IMR-90 (cell line): ENCODE measurements at regions not wholly inside any gene's neighbourhood (a gene's known extent, or its start where the extent isn't known, plus 50 kb on each side); places are given as distances from the start of the nearest gene placed in this dataset.

Source experiments
- ATAC-seq: fragments of 200-7000 bp; cut with Tn5 transposase; 2 replicates; pipeline ENCODE4 v1.9.1; 2020; ENCODE audit warnings: low read depth, mild to moderate bottlenecking, moderate library complexity
- BruUV-seq: library from RNA; stranded (reverse); fragments of 400-500 nt; replicated peaks from 2 replicates; lab custom pipeline; 2021; lab: Mats Ljungman, UMichigan
- CTCF ChIA-PET: fragments of 300-600 bp; formaldehyde crosslinking; extraction: SDS; loops from one replicate; lab custom pipeline; 2021; ENCODE audit warnings: antibody characterized with exemption; lab: Yijun Ruan, JAX
- POLR2A ChIA-PET: fragments of 300-600 bp; sonication (Branson Sonifier 250); formaldehyde crosslinking; loops from one replicate; lab custom pipeline; 2022; ENCODE audit warnings: antibody characterized with exemption; ENCODE audit not compliant: unreplicated experiment; lab: Charles Lee
- DNase-seq: peaks from one replicate; pipeline ENCODE4 v3.0.0; 2013
- H2AFZ ChIP-seq: replicated peaks from 2 replicates; pipeline ENCODE3; 2013; ENCODE audit warnings: low read length, mild to moderate bottlenecking; ENCODE audit not compliant: poor library complexity
- H2AK5ac ChIP-seq: 2 replicates; pipeline ENCODE4 v1.6.1; 2013; ENCODE audit warnings: low read depth, low read length, inconsistent platforms
- H2AK9ac ChIP-seq: replicated peaks from 2 replicates; pipeline ENCODE3; 2013; ENCODE audit warnings: mild to moderate bottlenecking, low read depth, low read length, moderate library complexity; ENCODE audit not compliant: poor library complexity
- H2BK120ac ChIP-seq: 2 replicates; pipeline ENCODE4 v1.6.1; 2013; ENCODE audit warnings: low read depth, low read length, inconsistent platforms
- H2BK15ac ChIP-seq: 3 replicates; pipeline ENCODE4 v1.6.1; 2013; ENCODE audit warnings: low read depth, low read length, inconsistent platforms
- H2BK20ac ChIP-seq: 2 replicates; pipeline ENCODE4 v1.6.1; 2013; ENCODE audit warnings: low read depth, mild to moderate bottlenecking, inconsistent platforms, low read length, moderate library complexity
- H2BK5ac ChIP-seq: 2 replicates; pipeline ENCODE4 v1.6.1; 2013; ENCODE audit warnings: mild to moderate bottlenecking, low read depth, low read length, inconsistent platforms; ENCODE audit not compliant: poor library complexity, severe bottlenecking
- H3K14ac ChIP-seq: replicated peaks from 2 replicates; pipeline ENCODE4 v1.6.1; 2013; ENCODE audit warnings: low read depth, low read length, inconsistent platforms
- H3K18ac ChIP-seq: 2 replicates; pipeline ENCODE4 v1.6.1; 2013; ENCODE audit warnings: low read depth, low read length, control low read depth
- H3K23ac ChIP-seq: 2 replicates; pipeline ENCODE4 v1.6.1; 2013; ENCODE audit warnings: low read depth, low read length, inconsistent platforms
- H3K27ac ChIP-seq: 2 replicates; pipeline ENCODE4 v1.5.1; 2013; ENCODE audit warnings: mild to moderate bottlenecking, control low read depth, low read length; ENCODE audit not compliant: insufficient read depth
- H3K27me3 ChIP-seq: 2 replicates; pipeline ENCODE4 v1.6.1; 2013; ENCODE audit warnings: low read length; ENCODE audit not compliant: control insufficient read depth, insufficient read depth
- H3K36me3 ChIP-seq: 2 replicates; pipeline ENCODE4 v1.6.1; 2013; ENCODE audit warnings: low read length, mixed read lengths; ENCODE audit not compliant: control insufficient read depth, insufficient read depth
- H3K4ac ChIP-seq: 2 replicates; pipeline ENCODE4 v1.6.1; 2013; ENCODE audit warnings: low read depth, low read length, inconsistent platforms
- H3K4me1 ChIP-seq: 2 replicates; pipeline ENCODE4 v1.6.1; 2013; ENCODE audit warnings: low read length, mixed read lengths; ENCODE audit not compliant: control insufficient read depth, insufficient read depth
- H3K4me2 ChIP-seq: 2 replicates; pipeline ENCODE4 v1.6.1; 2013; ENCODE audit warnings: low read depth, mild to moderate bottlenecking, control low read depth, low read length, moderate library complexity
- H3K4me3 ChIP-seq: 2 replicates; pipeline ENCODE4 v1.5.1; 2013; ENCODE audit warnings: low read depth, mild to moderate bottlenecking, control low read depth, low read length, moderate library complexity; ENCODE audit not compliant: insufficient read depth
- H3K56ac ChIP-seq: 2 replicates; pipeline ENCODE4 v1.6.1; 2013; ENCODE audit warnings: low read length, inconsistent platforms; ENCODE audit not compliant: insufficient read depth; ENCODE audit errors: extremely low read depth
- H3K79me1 ChIP-seq, 2 experiments: 2 replicates each; pipeline ENCODE4 v1.6.1; 2013; ENCODE audit warnings: low read length in 2 of 2, inconsistent platforms in 1 of 2, low read depth in 1 of 2
- H3K9ac ChIP-seq: 2 replicates; pipeline ENCODE4 v1.6.1; 2013; ENCODE audit warnings: low read depth, low read length, control low read depth
- H3K9me1 ChIP-seq: 2 replicates; pipeline ENCODE4 v1.6.1; 2013; ENCODE audit warnings: low read length, inconsistent platforms; ENCODE audit not compliant: insufficient read depth
- H3K9me3 ChIP-seq: 2 replicates; pipeline ENCODE4 v1.6.1; 2013; ENCODE audit warnings: low read length; ENCODE audit not compliant: control insufficient read depth, insufficient read depth
- H4K20me1 ChIP-seq: 2 replicates; pipeline ENCODE4 v1.6.1; 2013; ENCODE audit warnings: low read length, inconsistent platforms; ENCODE audit not compliant: insufficient read depth
- H4K5ac ChIP-seq: 2 replicates; pipeline ENCODE4 v1.6.1; 2013; ENCODE audit warnings: mild to moderate bottlenecking, low read depth, low read length, control low read depth
- H4K8ac ChIP-seq, 2 experiments: 2 replicates each; pipeline ENCODE4 v1.6.1; 2013; ENCODE audit warnings: low read depth in 2 of 2, low read length in 2 of 2, control low read depth in 1 of 2, inconsistent platforms in 1 of 2
- H4K91ac ChIP-seq: 2 replicates; pipeline ENCODE4 v1.6.1; 2013; ENCODE audit warnings: low read depth, low read length, inconsistent platforms; ENCODE audit not compliant: insufficient read depth
- CEBPB ChIP-seq: IDR thresholded peaks from 2 replicates; pipeline ENCODE4 v1.6.1; 2012; ENCODE audit warnings: low read depth, low read length, improper control_type of control experiment
- CTCF ChIP-seq: conservative IDR thresholded peaks from 2 replicates; pipeline ENCODE4 v1.5.1; 2012; ENCODE audit warnings: mild to moderate bottlenecking, low read depth, low read length, improper control_type of control experiment
- ELK1 ChIP-seq: fragments of 150-350 bp; IDR thresholded peaks from 2 replicates; pipeline ENCODE4 v1.6.1; 2016; ENCODE audit warnings: low read depth, mild to moderate bottlenecking, low read length, moderate library complexity, borderline replicate concordance
- FOS ChIP-seq: fragments of 150-350 bp; IDR thresholded peaks from 2 replicates; pipeline ENCODE4 v1.6.1; 2016; ENCODE audit warnings: low read depth, low read length
- MAFK ChIP-seq: IDR thresholded peaks from 2 replicates; pipeline ENCODE4 v1.6.1; 2012; ENCODE audit warnings: low read depth, low read length, improper control_type of control experiment
- MAZ ChIP-seq: IDR thresholded peaks from 2 replicates; pipeline ENCODE4 v1.6.1; 2012; ENCODE audit warnings: low read depth, mild to moderate bottlenecking, low read length, improper control_type of control experiment, moderate library complexity, borderline replicate concordance
- MXI1 ChIP-seq: IDR thresholded peaks from 2 replicates; pipeline ENCODE4 v1.6.1; 2012; ENCODE audit warnings: low read depth, mild to moderate bottlenecking, low read length, moderate library complexity, borderline replicate concordance
- NFE2L2 ChIP-seq: fragments of 150-350 bp; IDR thresholded peaks from 2 replicates; pipeline ENCODE4 v1.6.1; 2016; ENCODE audit warnings: low read depth, mild to moderate bottlenecking, low read length
- POLR2A ChIP-seq: IDR thresholded peaks from 2 replicates; pipeline ENCODE4 v1.6.1; 2012; ENCODE audit warnings: mild to moderate bottlenecking, low read depth, low read length
- RCOR1 ChIP-seq: IDR thresholded peaks from 2 replicates; pipeline ENCODE4 v1.6.1; 2012; ENCODE audit warnings: mild to moderate bottlenecking, low read length, improper control_type of control experiment; ENCODE audit not compliant: insufficient replicate concordance
- RFX5 ChIP-seq: IDR thresholded peaks from 2 replicates; pipeline ENCODE4 v1.8.0; 2012; ENCODE audit warnings: low read depth, mild to moderate bottlenecking, low read length, moderate library complexity
- SMC3 ChIP-seq: fragments of 150-350 bp; IDR thresholded peaks from 2 replicates; pipeline ENCODE4 v1.6.1; 2016; ENCODE audit warnings: low read depth, mild to moderate bottlenecking, antibody characterized with exemption, low read length, moderate library complexity
- USF2 ChIP-seq: fragments of 150-350 bp; IDR thresholded peaks from 2 replicates; pipeline ENCODE4 v1.6.1; 2017; ENCODE audit warnings: mild to moderate bottlenecking, antibody characterized with exemption, low read length, low read depth
- whole genome bisulfite sequencing, 2 experiments: methylation state at CpG; one replicate each; pipeline versions ENCODE4 v1.1.5 to v1.1.7; 2013; ENCODE audit warnings: missing lambda C conversion rate in 2 of 2; ENCODE audit not compliant: insufficient read length in 1 of 2; ENCODE audit errors: extremely low coverage in 2 of 2; 5-methylcytosine and 5-hydroxymethylcytosine counted together
- dilution Hi-C: fragments of 300-500 bp; cut with HindIII; formaldehyde crosslinking; loops from one replicate; pipeline ENCODE4 v1.14.3; 2018; ENCODE audit warnings: low sequenced_read_pairs; ENCODE audit not compliant: unreplicated experiment
- in situ Hi-C: fragments of 300-500 bp; cut with MboI; formaldehyde crosslinking; loops from 3 replicates; pipeline ENCODE4 v1.14.3; 2019; ENCODE audit warnings: low sequenced_read_pairs, inconsistent platforms, mixed read lengths
- intact Hi-C: fragments of 100-400 bp; cut with micrococcal nuclease; formaldehyde crosslinking; loops from 2 replicates; pipeline ENCODE4 v1.10.0; 2022

GRCh38 chr9:21584890-21585289 lies 102.8 kb upstream of the IFNE start:
- ChIA-PET POLR2A (no interaction called here), CTCF (no interaction called here)
- Histone ChIP-seq H3K36me3 (no peaks in the 10 kb centered on the region), H4K20me1 (no peaks in the 10 kb centered on the region), H3K9me3 (no peaks in the 10 kb centered on the region), H3K79me1 (peaks cover 7 to 12% of the 10 kb centered on the region in 2 experiments; a peak in 2 of 4 replicates), H4K91ac (no peak overlapping the region), H2AK9ac (no peak overlapping the region), H3K56ac (no peak overlapping the region), H3K27ac (no peak overlapping the region), H3K4ac (0 out of 2 replicates have a peak overlapping the region, but pooled peaks have one; percentile 15), H4K8ac (no peak overlapping the region), H2AK5ac (0 out of 2 replicates have a peak overlapping the region, but pooled peaks have one; percentile 37), H3K23ac (no peak overlapping the region), H2BK20ac (no peak overlapping the region), H3K4me2 (no peak overlapping the region), H3K27me3 (no peaks in the 10 kb centered on the region), H3K4me3 (no peak overlapping the region), H3K18ac (peak overlapping the region; percentile 24; the same call in 1 of the 2 replicates), H3K4me1 (peaks cover 9% of the 10 kb centered on the region), H2BK5ac (no peak overlapping the region), H3K9me1 (no peaks in the 10 kb centered on the region; the same call in 1 of the 2 replicates), H2AFZ (no peak overlapping the region), H3K14ac (0 out of 2 replicates have a peak overlapping the region, but pooled peaks have one; percentile 19), H2BK120ac (no peak overlapping the region), H2BK15ac (peak overlapping the region; percentile 15; the same call in 1 of the 3 replicates), H4K5ac (no peak overlapping the region; the same call in 1 of the 2 replicates), H3K9ac (no peak overlapping the region)
- WGBS, 2 experiments = 80% methylated on average over 1 of the region's 2 CpGs; no CpG with 5 or more reads in 1 of the 2 experiments
- DNase-seq = peak; percentile 38
- peak; percentile 68 for ATAC-seq
- intact Hi-C loops (no loop called here), dilution Hi-C loops (no loop called here), in situ Hi-C loops (loop anchor here (25.0 kb wide), 1 partner anchor 402 kb away; the partner anchor contains the start of genes CDKN2A and CDKN2B-AS1)
- no TSS peak for BruUV-seq
- TF ChIP-seq NFE2L2 (no peak), MAFK (no peak), ELK1 (no peak), MXI1 (no peak), RFX5 (no peak), SMC3 (no peak), FOS (no peak), MAZ (no peak), RCOR1 (no peak), POLR2A (no peak), CEBPB (no peak), USF2 (no peak), CTCF (no peak)
